SK-N-MC (cell line): ENCODE measurements at regions not wholly inside any gene's neighbourhood (a gene's known extent, or its start where the extent isn't known, plus 50 kb on each side); places are given as distances from the start of the nearest gene placed in this dataset.

Experiments used
- EZH2 ChIP-seq: fragments of 200-600 bp; sonication (generic); IDR thresholded peaks from one replicate; pipeline ENCODE4 v1.6.1; 2017; ENCODE audit warnings: antibody characterized with exemption
- POLR2AphosphoS5 ChIP-seq: IDR thresholded peaks from 2 replicates; pipeline ENCODE4 v1.6.1; 2012; ENCODE audit warnings: mild to moderate bottlenecking, low read depth, low read length, borderline replicate concordance

- no peak for TF ChIP-seq POLR2AphosphoS5
- no peak for TF ChIP-seq EZH2
Observed at GRCh38 chr12:107522692-107523477, 162.7 kb upstream of the PWP1 start.
